ENCODE measurements at regions not wholly inside any gene's neighbourhood (a gene's known extent, or its start where the extent isn't known, plus 50 kb on each side); places are given as distances from the start of the nearest gene placed in this dataset.

- no peak for TF ChIP-seq NFE2L1 (CRISPR knock-in tag; IDR thresholded peaks at IDR 0.05)
- no peak for TF ChIP-seq ZBTB21 (CRISPR knock-in tag; IDR thresholded peaks at IDR 0.05; ENCODE audit: borderline replicate concordance)
- TF ChIP-seq ATF2 (CRISPR knock-in tag; IDR thresholded peaks at IDR 0.05; ENCODE audit: borderline replicate concordance, low read depth): no peak
- TF ChIP-seq MAX (CRISPR knock-in tag; IDR thresholded peaks at IDR 0.05): no peak
- TF ChIP-seq E2F1 (CRISPR knock-in tag; IDR thresholded peaks at IDR 0.05): no peak
- TF ChIP-seq NR3C1 (CRISPR knock-in tag; conservative IDR thresholded peaks at IDR 0.05; ENCODE audit: low read depth): no peak
- TF ChIP-seq, protein P1, sequence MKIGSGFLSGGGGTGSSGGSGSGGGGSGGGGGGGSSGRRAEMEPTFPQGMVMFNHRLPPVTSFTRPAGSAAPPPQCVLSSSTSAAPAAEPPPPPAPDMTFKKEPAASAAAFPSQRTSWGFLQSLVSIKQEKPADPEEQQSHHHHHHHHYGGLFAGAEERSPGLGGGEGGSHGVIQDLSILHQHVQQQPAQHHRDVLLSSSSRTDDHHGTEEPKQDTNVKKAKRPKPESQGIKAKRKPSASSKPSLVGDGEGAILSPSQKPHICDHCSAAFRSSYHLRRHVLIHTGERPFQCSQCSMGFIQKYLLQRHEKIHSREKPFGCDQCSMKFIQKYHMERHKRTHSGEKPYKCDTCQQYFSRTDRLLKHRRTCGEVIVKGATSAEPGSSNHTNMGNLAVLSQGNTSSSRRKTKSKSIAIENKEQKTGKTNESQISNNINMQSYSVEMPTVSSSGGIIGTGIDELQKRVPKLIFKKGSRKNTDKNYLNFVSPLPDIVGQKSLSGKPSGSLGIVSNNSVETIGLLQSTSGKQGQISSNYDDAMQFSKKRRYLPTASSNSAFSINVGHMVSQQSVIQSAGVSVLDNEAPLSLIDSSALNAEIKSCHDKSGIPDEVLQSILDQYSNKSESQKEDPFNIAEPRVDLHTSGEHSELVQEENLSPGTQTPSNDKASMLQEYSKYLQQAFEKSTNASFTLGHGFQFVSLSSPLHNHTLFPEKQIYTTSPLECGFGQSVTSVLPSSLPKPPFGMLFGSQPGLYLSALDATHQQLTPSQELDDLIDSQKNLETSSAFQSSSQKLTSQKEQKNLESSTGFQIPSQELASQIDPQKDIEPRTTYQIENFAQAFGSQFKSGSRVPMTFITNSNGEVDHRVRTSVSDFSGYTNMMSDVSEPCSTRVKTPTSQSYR (CRISPR knock-in tag; IDR thresholded peaks at IDR 0.05): no peak
- TF ChIP-seq, protein P2, sequence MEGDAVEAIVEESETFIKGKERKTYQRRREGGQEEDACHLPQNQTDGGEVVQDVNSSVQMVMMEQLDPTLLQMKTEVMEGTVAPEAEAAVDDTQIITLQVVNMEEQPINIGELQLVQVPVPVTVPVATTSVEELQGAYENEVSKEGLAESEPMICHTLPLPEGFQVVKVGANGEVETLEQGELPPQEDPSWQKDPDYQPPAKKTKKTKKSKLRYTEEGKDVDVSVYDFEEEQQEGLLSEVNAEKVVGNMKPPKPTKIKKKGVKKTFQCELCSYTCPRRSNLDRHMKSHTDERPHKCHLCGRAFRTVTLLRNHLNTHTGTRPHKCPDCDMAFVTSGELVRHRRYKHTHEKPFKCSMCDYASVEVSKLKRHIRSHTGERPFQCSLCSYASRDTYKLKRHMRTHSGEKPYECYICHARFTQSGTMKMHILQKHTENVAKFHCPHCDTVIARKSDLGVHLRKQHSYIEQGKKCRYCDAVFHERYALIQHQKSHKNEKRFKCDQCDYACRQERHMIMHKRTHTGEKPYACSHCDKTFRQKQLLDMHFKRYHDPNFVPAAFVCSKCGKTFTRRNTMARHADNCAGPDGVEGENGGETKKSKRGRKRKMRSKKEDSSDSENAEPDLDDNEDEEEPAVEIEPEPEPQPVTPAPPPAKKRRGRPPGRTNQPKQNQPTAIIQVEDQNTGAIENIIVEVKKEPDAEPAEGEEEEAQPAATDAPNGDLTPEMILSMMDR (IDR thresholded peaks at IDR 0.05): no peak
- TF ChIP-seq MXD4 (CRISPR knock-in tag; IDR thresholded peaks at IDR 0.05; ENCODE audit: borderline replicate concordance): no peak
- TF ChIP-seq ZNF232 (CRISPR knock-in tag; IDR thresholded peaks at IDR 0.05): no peak
- TF ChIP-seq, protein P3, sequence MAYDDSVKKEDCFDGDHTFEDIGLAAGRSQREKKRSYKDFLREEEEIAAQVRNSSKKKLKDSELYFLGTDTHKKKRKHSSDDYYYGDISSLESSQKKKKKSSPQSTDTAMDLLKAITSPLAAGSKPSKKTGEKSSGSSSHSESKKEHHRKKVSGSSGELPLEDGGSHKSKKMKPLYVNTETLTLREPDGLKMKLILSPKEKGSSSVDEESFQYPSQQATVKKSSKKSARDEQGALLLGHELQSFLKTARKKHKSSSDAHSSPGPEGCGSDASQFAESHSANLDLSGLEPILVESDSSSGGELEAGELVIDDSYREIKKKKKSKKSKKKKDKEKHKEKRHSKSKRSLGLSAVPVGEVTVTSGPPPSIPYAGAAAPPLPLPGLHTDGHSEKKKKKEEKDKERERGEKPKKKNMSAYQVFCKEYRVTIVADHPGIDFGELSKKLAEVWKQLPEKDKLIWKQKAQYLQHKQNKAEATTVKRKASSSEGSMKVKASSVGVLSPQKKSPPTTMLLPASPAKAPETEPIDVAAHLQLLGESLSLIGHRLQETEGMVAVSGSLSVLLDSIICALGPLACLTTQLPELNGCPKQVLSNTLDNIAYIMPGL (CRISPR knock-in tag; IDR thresholded peaks at IDR 0.05): no peak
These were observed 76.8 kb upstream of the KLF6 start for GRCh38 chr10:3861795-3862194.
